Astrocyte (in vitro differentiated cells and primary cell): ENCODE measurements at regions not wholly inside any gene's neighbourhood (a gene's known extent, or its start where the extent isn't known, plus 50 kb on each side); places are given as distances from the start of the nearest gene placed in this dataset.
A peak's percentile ranks its signal among the peaks of the same experiment; 100 is the strongest.

Experiments
- DNase-seq: peaks from one replicate; pipeline ENCODE4 v3.0.0-alpha.2; 2010; ENCODE audit warnings: low read depth
- FAIRE-seq: peaks from 2 replicates; lab custom pipeline; 2011; peaks lifted over from hg19 to GRCh38; lab: Jason Lieb, UNC
- H2AFZ ChIP-seq: 2 replicates; pipeline ENCODE4 v1.6.0; 2012; ENCODE audit warnings: low read depth, low read length, inconsistent platforms
- H3K27ac ChIP-seq: 2 replicates; pipeline ENCODE4 v1.5.1; 2011; ENCODE audit warnings: low read depth, low read length, inconsistent platforms
- H3K27me3 ChIP-seq: 2 replicates; pipeline ENCODE4 v1.6.0; 2011; ENCODE audit warnings: low read length, inconsistent platforms; ENCODE audit not compliant: insufficient read depth
- H3K36me3 ChIP-seq: 2 replicates; pipeline ENCODE4 v1.5.1; 2011; ENCODE audit warnings: low read length, inconsistent platforms; ENCODE audit not compliant: insufficient read depth
- H3K4me1 ChIP-seq: 2 replicates; pipeline ENCODE4 v1.5.1; 2011; ENCODE audit warnings: low read length, inconsistent platforms; ENCODE audit not compliant: insufficient read depth
- H3K4me2 ChIP-seq: 2 replicates; pipeline ENCODE4 v1.6.0; 2012; ENCODE audit warnings: low read length, inconsistent platforms
- H3K4me3 ChIP-seq: 2 replicates; pipeline ENCODE4 v1.5.1; 2011; ENCODE audit warnings: low read depth, mild to moderate bottlenecking, low read length, inconsistent platforms; ENCODE audit not compliant: insufficient read depth
- H3K79me2 ChIP-seq: 2 replicates; pipeline ENCODE4 v1.6.0; 2012; ENCODE audit warnings: mild to moderate bottlenecking, low read length, inconsistent platforms; ENCODE audit not compliant: insufficient read depth
- H3K9ac ChIP-seq: 2 replicates; pipeline ENCODE4 v1.6.0; 2012; ENCODE audit warnings: mild to moderate bottlenecking, low read length, inconsistent platforms
- H3K9me3 ChIP-seq: 2 replicates; pipeline ENCODE4 v1.5.1; 2012; ENCODE audit warnings: low read depth, mild to moderate bottlenecking, low read length, inconsistent platforms; ENCODE audit not compliant: insufficient read depth
- H4K20me1 ChIP-seq: 2 replicates; pipeline ENCODE4 v1.6.0; 2012; ENCODE audit warnings: low read length, inconsistent platforms; ENCODE audit not compliant: insufficient read depth
- H3K27ac Mint-ChIP-seq: one replicate; pipeline ENCODE4 v1.8.0; 2021; ENCODE audit warnings: mild to moderate bottlenecking, mixed read lengths; ENCODE audit not compliant: unreplicated experiment
- H3K27me3 Mint-ChIP-seq: one replicate; pipeline ENCODE4 v1.8.0; 2021; ENCODE audit warnings: low read depth, mixed read lengths; ENCODE audit not compliant: unreplicated experiment
- H3K36me3 Mint-ChIP-seq: one replicate; pipeline ENCODE4 v1.8.0; 2021; ENCODE audit warnings: low read depth, mixed read lengths; ENCODE audit not compliant: unreplicated experiment
- H3K4me1 Mint-ChIP-seq: one replicate; pipeline ENCODE4 v1.8.0; 2021; ENCODE audit warnings: low read depth, mixed read lengths; ENCODE audit not compliant: unreplicated experiment
- H3K4me3 Mint-ChIP-seq: one replicate; pipeline ENCODE4 v1.8.0; 2021; ENCODE audit warnings: mild to moderate bottlenecking, moderate library complexity, mixed read lengths; ENCODE audit not compliant: unreplicated experiment
- H3K9me3 Mint-ChIP-seq: one replicate; pipeline ENCODE4 v1.8.0; 2021; ENCODE audit warnings: mild to moderate bottlenecking, mixed read lengths; ENCODE audit not compliant: unreplicated experiment
- CTCF ChIP-seq: IDR thresholded peaks from 2 replicates; pipeline ENCODE4 v1.5.1; 2011; ENCODE audit warnings: low read depth, mild to moderate bottlenecking, inconsistent platforms, low read length, moderate library complexity; ENCODE audit not compliant: insufficient read depth
- EZH2 ChIP-seq: IDR thresholded peaks from 2 replicates; pipeline ENCODE4 v1.6.1; 2012; ENCODE audit warnings: mild to moderate bottlenecking, low read length, inconsistent platforms; ENCODE audit not compliant: insufficient read depth

GRCh38 chr17:77446940-77447634, 306.3 kb downstream of the SEC14L1 start:
- peak overlapping the region; percentile 54 for H3K27ac ChIP-seq
- peaks cover 85% of the 10 kb centered on the region for H3K79me2 ChIP-seq
- no peaks in the 10 kb centered on the region for H3K27me3 ChIP-seq
- H3K9ac ChIP-seq, result peak overlapping the region; percentile 33
- H3K36me3 Mint-ChIP-seq, result peaks cover 9% of the 10 kb centered on the region
- H3K27ac Mint-ChIP-seq, result no peak overlapping the region
- no peak for TF ChIP-seq EZH2
- TF ChIP-seq CTCF, result no peak
- peaks cover 47% of the 10 kb centered on the region for H3K4me1 Mint-ChIP-seq
- H3K4me3 Mint-ChIP-seq, result peak overlapping the region; percentile 50
- no peaks in the 10 kb centered on the region for H3K9me3 ChIP-seq
- peaks cover 67% of the 10 kb centered on the region for H3K4me1 ChIP-seq
- DNase-seq (peak; percentile 69), FAIRE-seq (no peak)
- no peak overlapping the region for H3K4me3 ChIP-seq
- peak overlapping the region; percentile 9 for H3K4me2 ChIP-seq
- H3K9me3 Mint-ChIP-seq, result no peaks in the 10 kb centered on the region
- H3K27me3 Mint-ChIP-seq, result no peaks in the 10 kb centered on the region
- H3K36me3 ChIP-seq, result no peaks in the 10 kb centered on the region
- H2AFZ ChIP-seq, result no peak overlapping the region
- peaks cover 95% of the 10 kb centered on the region for H4K20me1 ChIP-seq

- Histone ChIP-seq H3K9ac (peak overlapping the region; percentile 91), H3K27ac (peak overlapping the region; percentile 94), H3K4me1 (peaks cover 82% of the 10 kb centered on the region), H4K20me1 (peaks cover 99% of the 10 kb centered on the region), H2AFZ (no peak overlapping the region), H3K4me3 (no peak overlapping the region), H3K4me2 (peak overlapping the region; percentile 94), H3K9me3 (no peaks in the 10 kb centered on the region), H3K27me3 (no peaks in the 10 kb centered on the region), H3K79me2 (peaks cover 91% of the 10 kb centered on the region), H3K36me3 (no peaks in the 10 kb centered on the region)
- Mint-ChIP-seq H3K4me1 (peaks cover 50% of the 10 kb centered on the region), H3K36me3 (peaks cover 9% of the 10 kb centered on the region), H3K27me3 (no peaks in the 10 kb centered on the region), H3K27ac (peak overlapping the region; percentile 58), H3K9me3 (no peaks in the 10 kb centered on the region), H3K4me3 (peak overlapping the region; percentile 96)
- DNase-seq, result no peak
- no peak for FAIRE-seq
- TF ChIP-seq CTCF, result no peak
- TF ChIP-seq EZH2, result no peak
Measured at GRCh38 chr17:77449373-77449907, 308.7 kb downstream of the SEC14L1 start.
